ENCODE measurements at regions not wholly inside any gene's neighbourhood (a gene's known extent, or its start where the extent isn't known, plus 50 kb on each side); places are given as distances from the start of the nearest gene placed in this dataset.

DNA sequence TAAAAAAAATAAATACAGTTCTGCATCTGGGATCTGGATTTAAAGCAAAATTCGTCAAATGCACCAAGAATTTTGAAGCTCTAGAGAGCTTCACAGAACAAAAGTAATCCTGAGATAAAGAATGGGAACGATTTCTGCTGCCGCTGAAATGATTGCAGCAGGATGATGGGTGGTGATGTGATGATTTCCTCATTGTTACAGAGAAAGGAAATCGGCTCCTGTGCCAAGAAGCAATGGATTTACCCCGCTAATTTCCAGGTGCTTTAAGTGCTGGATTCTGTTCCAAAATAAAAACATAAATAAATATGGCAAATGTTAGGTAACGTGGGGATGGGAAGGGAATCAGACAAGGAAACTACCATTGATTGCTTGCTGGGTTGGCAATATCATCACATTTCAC, 1067.9 kb upstream of the MAP3K7 start:
- no peak for DNase-seq (ENCODE audit: low read depth, low spot score)

DNA sequence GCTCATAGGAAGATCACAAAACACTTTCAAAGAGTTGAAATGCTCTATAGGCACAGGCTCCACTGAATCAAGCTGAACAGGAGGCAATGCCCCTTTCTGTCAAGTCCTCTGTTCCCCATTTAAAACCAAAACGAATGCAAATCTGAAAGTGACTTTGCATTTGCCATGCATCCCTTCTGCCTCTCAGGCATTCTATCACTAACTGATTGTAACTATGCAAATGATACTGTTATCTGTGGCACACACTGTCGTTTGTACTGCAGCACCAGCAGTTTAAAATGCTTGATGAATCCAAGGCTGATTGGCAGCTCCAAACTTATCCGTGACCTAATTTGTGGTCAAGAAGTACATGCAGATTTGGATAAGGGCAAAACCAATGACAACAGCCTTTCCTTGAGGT, 1067.5 kb upstream of the MAP3K7 start:
- peak; percentile 51 for DNase-seq (ENCODE audit: low read depth, low spot score)

DNA sequence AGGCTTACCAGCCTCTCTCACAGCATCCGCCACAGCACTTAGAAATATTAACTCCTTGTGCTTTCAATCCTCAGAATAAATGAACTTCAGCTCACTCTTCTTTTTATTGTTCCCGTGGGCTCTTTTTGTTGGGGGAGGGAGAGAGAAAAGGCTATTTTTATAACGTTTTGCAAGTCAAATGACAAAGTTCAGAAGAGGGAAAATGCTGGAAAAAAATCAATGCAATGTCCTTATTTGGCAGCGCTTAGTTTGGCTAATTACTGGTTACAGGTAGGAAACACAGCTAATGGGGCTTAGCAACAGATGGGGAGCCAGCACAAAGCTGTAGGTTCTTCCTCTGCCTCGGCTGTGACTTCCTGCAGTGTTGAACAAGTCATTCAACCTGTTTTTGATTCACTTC, 1067.0 kb upstream of the MAP3K7 start:
- no peak for DNase-seq (ENCODE audit: low read depth, low spot score)

DNA sequence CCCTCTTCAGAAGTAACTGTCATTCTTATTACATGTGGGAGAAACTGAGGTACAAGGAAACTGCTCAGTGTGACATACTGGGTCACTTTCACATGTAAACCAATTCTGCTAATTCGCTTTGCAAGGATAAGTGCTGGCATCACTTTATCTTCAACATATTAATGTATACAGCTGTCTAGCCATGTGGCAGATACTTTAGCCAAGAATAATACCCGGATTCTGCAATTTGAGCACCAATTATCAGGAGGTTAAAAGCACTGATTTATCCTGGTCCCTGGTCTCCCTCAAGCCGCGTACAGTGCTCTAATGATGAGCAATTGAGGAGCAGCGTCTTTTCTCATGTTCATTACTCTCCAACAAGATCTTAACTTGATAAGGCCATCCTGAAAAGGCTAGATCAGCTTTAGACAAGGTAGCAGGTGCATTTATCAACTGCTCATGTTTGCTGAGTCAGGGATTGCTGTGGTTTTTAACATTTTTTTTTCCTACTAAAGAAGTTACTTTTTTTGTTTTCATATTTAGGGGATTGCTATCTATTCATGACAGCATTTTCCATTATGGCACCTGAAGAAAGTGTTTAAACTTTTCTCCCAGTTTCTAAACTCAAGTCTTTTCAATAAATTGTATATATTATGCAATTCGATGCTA, 1066.3 kb upstream of the MAP3K7 start:
- no peak for DNase-seq (ENCODE audit: low read depth, low spot score)

DNA sequence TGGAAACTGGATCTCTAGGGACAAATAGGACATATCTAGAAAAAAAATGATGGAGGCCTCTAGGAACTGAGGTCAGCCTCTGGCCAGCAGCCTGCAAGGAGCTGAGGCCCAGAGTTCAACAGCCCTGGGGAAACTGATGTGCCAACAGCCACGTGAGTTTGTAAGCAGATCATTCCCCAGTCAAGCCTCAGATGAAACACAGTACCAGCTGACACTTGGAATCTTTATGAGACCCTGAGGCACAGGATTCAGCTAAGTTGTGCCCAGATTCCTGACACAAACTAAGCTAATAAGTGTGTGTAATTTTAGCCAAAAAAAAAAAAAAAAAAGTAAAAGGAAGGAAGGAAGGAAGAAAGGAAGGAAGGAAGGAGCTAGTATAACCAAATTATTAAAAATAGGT, 1059.8 kb upstream of the MAP3K7 start:
- no peak for DNase-seq (ENCODE audit: low read depth, low spot score)

DNA sequence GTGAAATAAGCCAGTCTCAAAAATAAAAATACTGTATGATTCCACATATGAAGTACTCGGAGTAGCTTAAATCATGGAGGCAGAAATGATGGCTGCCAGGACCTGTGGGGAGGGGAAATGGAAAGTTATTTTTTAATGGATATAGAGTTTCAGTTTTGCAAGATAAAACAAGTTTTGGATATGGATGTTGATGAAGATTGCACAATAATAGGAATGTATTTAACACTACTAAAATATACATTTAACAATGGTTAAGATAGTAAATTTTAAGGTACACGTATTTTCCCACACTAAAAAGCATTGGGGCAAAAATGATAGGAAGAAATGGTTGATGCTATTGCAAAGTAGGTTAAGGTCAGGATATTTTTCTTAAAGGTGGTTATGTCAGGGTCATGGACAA, 1058.9 kb upstream of the MAP3K7 start:
- DNase-seq (ENCODE audit: low read depth, low spot score): no peak

DNA sequence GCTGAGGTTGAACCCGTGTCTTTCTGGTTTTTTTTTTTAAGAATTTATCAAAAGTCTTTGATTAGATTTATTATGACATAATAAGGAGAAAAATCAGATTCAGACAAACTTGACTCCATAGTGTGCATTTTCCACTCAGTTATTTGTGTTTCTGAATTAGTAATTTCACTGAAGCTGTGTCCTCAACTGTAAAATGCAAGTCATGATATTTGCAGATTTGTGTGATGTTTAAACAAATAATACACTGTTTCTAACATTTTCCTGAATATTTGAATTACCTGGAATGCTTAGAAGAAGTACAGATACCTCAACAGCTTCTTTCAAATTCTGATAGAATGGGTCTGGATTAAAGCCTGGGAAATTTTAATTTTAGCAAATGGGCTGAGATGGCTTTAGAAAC, 1050.3 kb upstream of the MAP3K7 start:
- DNase-seq (ENCODE audit: low read depth, low spot score): no peak

DNA sequence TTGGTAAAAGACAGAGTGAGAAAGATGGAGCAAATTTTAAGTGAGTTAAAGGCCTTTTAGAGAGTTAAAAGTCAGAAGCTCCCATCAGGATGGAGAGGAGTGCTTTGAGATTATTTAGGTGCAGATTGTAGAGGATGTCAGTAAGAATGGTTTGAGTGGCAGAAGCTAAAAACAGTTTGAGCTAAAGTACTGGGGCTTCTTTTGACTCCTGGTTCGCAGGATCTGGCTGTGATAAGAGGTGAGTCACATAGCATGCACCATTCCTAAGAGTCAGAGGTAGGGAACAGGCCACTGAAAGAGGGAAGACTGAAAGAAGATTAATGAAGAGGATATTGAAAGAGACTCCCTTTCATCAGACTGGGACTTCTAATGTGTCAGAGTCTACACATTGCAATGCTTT, 1047.9 kb upstream of the MAP3K7 start:
- DNase-seq (ENCODE audit: low read depth, low spot score): peak; percentile 30

DNA sequence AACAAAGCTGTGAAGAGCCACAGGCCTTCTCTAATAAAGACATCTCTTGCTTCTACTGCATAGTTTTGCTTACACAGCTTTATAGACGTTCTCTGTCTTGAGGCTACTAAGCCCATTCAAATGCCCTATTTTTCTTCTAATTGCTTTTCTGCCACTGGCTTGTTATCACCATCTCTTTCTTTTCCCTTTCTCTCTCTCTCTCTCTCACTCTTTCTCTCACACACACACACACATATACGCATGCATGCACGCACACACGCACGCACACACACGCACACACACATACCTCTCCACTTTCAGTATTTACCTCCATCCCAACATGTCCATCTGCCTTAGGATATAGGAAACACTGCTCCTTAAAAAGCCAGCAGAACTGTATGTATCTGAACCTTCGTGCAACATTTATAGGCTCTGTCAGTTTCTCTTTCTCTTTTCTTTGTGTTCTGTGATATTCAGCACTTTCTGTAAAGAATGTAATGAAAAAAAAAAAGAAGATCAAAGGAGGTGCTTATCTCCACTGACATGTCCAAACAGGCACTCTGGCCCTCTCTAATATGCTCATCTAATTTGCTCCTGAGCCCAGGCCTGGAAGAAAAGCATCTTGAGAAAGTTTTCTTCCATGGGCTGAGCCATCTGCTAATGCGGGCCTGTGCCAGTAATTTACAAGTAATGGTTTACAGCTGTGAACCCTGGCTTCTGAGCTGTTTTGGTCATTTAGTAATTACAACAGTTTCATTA, 1046.7 kb upstream of the MAP3K7 start:
- DNase-seq (ENCODE audit: low read depth, low spot score): peak; percentile 5

DNA sequence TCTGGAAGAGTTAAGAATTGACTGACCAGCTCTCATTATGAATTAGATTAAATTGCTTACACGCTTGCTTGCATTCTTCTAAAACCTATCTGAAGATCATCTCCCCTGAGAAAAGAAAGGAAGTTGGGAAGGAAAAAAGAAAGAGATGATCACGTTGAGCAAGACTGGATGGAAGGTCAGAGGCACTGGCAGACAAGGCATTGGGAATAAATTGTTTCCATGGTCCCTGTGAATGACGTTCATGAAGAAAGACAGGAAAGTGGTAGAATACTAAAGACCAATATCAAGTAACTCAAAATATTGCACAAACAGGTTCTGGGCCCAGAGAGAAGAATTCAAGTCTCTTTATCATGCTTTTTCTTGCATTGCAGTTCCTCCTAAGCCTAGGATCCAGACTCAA, 1045.4 kb upstream of the MAP3K7 start:
- DNase-seq (ENCODE audit: low read depth, low spot score): no peak

DNA sequence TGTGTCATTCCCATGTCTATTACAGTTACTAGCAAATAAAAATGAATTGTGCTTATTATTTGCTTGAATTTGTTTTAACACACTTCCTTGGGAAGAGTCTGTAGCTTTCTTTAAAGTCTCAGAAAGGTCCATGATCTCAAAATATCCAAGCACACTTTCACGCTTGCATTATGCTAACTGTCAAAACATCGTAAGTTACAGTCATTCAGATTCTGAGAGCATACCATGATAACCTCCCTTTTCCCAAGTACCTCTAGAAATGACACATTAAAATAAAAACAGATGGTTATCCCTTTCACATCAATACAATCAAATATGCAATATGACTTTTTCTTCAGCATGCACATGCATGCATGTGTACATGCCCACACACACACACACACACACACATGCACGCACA, 1044.4 kb upstream of the MAP3K7 start:
- no peak for DNase-seq (ENCODE audit: low read depth, low spot score)

DNA sequence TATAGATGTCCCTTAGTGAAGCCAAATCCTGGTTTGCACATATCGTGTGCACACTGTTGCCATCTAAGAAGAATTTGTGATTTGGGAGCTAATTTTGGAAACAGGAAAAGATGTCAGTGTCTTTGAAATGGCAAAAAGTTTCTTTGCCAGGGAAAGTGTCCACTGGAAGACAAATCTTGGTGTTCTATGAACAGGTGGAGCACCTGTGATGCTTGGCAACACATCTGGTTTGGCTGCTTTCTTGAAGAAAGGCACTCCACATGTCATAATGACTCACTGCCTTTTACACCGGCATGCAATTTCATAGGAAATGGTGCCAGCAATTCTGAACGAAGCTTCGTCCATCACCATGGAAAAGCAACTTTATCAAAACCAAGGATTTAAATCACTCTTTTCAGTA, 1040.0 kb upstream of the MAP3K7 start:
- peak; percentile 11 for DNase-seq (ENCODE audit: low read depth, low spot score)

DNA sequence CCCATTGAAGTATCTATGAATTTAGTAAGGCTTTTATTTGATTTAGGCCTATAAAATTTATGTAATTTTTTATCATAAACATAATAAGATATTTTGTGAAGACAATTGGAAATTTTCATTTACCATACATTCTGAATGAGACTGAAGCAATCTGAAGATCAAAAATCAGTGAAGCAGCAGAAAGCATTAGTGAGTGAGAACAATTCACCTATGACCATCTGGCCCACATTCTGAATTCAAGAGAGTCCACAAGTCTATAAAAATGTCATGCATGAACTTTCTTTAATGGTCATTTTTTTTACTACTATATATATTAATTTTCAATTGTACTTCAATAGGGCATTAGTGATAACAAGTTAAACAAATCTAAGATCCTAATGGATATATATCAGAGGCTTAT, 1026.6 kb upstream of the MAP3K7 start:
- DNase-seq (ENCODE audit: low read depth, low spot score): no peak

DNA sequence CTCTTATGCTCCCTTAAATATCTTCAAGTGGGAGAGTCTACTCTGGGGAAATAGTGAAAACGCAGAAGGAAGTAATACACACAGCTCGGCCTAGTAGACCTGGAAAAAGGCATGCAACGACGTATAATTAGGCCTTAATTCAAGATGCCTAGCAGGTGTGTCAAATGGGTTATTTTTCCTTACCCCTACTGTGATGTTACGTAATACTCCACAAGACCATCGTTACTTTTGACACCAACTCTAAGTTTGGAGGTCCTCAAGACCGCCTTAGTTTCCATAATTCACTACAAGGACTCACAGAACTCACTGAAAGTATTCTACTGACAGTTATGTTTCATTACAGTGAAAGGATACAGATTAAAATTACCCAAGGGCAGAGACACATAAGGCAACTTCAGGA, 1024.3 kb upstream of the MAP3K7 start:
- no peak for DNase-seq (ENCODE audit: low read depth, low spot score)

DNA sequence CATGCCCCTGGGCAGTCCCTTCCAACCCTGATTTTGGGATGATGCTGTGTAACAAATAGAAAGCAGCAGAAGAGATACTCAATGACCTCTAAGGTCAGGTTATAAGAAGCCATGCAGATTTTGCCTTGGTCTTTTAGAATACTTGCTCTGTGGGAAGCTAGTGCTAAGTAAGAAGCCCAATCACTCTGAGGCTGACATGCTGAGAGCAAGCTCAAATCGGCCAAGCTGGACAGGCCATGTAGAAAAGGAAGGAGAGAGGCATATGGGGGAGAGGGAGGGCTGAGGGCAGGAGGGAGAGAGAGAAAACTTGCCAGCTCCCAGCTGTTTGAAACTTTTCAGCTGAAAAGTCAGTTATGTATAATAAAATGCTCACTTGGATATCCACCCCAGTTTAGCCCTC, 1021.6 kb upstream of the MAP3K7 start:
- no peak for DNase-seq (ENCODE audit: low read depth, low spot score)

DNA sequence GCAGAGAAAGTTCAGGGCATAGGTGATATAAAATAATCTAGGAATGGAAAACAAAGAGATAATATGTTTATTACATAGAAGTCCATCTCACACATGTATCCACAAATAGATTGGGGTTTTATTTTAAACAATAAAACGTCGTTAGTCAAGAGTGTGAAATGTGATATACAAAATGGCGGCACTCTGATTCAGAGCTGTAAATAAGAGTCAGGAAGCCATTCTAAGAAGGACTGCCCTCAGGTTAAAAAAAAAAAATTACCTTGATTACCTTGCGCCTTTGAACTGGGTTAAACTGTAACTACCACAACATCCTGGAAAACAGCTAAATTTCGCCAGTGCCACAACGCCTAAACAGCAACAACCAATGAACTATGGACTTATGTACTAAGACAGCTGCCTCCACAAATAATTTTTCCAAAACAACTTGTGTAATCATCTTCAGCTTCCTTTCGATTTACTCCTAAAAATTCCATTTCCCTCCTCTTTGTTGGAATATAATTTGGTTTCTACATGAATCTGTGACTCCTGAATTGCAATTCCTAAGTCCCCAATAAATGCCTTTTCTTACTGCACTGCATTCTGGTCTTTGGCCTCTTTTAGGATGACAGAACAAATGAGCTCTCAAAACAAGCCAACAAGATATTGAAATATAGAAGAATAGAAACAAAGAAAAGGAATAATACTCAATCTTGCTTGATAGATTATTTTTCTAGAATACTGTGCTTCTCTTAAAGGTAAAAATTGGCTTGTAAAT, 1019.5 kb upstream of the MAP3K7 start:
- DNase-seq (ENCODE audit: low read depth, low spot score): no peak

DNA sequence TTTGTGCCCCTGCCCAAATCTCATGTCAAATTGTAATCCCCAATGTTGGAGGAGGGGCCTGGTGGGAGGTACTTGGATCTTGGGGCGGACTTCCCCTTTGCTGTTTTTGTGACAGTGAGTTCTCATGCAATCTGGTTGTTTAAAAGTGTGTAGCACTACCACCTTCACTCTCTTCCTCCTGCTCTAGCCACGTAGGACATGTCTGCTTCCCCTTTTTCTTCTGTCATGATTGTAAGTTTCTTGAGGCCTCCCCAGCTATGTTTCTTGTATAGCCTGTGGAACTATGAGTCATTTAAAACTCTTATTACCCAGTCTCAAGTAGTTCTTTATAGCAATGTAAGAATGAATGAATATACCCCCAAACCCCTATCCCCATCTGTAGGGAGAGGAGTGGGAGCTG, 1013.7 kb upstream of the MAP3K7 start:
- no peak for DNase-seq (ENCODE audit: low read depth, low spot score)

DNA sequence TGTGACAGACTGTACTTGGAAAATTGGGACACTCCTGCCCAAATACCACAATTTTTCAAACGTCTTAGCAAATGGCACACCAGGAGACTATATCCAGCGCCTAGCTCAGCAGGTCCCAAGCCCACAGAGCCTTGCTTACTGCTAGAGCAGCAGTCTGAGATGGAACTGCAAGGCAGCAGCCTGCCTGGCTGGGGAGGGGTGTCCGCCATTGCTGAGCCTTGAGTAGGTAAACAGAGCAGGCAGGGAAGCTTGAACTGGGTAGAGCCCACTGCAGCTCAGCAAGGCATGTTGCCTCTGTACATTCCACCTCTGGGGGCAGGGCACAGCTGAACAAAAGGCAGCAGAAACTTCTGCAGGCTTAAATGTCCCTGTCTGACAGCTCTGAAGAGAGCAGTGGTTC, 1003.3 kb upstream of the MAP3K7 start:
- no peak for DNase-seq (ENCODE audit: low read depth, low spot score)

DNA sequence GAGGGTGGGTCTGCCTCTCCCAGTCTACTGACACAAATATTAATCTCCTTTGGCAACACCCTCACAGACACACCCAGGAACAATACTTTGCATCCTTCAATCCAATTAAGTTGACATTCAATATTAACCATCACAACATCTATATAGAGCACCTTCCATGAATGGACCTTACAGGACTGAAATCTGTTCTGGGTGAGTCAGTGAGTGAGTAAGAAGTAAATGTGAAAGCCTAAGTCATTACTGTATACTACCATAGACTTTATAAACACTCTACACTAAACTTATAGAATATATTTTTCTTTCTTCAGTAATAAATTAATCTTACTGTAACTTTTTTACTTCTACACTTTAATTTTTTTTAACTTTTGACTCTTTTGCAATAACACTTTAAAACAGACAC, 993.8 kb upstream of the MAP3K7 start:
- no peak for DNase-seq (ENCODE audit: low read depth, low spot score)

DNA sequence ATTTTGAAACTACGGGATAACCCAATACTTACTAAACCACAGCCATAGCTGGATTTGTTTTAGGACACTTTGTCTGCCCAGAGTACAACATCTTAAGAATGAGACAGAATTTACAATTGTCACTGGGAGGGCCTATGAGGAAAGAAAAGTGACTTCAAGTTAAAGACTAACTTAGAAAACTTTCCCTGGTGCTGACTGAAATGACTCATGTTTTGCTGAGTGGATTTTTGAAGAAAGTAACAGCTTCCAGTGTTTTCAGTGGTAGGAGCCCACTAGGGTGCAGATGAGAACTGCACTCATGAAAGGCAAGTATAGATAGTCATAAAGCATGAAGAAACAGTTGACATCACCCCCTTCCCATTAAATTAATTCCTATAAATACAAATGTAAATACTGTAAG, 988.2 kb upstream of the MAP3K7 start:
- DNase-seq (ENCODE audit: low read depth, low spot score): peak; percentile 35

DNA sequence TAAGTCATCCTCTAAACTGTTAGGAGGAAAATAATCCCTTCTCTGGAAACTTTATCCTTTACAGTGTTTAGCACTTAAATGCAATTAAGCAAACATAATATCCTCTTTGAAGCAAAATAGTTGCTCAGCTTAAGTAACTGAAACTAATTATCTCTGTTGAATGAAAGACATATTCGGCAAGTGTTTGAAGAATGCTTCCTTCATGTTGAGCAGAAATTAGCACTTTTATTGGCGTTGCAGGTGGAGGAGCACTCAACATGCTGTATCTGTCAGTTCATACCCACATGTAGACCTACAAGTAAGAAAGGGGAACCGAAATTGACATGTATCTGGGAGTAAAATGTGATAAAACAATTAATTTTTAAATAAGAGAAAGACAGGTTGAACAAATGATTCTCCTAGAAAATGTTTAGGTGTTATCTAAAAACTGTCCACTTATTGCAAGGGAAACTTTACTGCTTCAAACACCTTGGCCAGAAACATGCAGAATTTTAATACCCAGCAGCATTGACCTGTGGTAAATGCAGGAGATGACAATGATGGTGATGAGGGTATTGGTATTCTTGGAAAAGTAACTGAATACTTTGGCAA, 987.0 kb upstream of the MAP3K7 start:
- DNase-seq (ENCODE audit: low read depth, low spot score): no peak

DNA sequence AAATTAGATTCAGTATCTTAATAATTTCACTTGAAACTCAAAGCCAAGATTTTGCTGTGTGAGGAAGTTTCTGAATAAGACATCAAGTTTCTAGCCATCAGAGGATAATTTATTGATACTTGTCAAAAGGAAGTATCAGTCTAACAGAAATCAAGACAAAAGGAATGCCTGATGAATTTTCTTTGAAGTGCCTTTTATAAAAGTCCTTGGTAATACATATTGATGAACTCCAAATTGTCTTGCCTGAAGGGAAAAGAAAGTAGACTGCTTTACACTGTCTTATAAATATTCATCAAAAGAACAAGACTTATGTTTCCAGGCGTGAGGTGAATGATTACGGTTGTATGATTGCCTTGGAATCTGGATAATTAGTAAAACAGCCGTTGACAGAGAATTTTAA, 986.0 kb upstream of the MAP3K7 start:
- DNase-seq (ENCODE audit: low read depth, low spot score): no peak

DNA sequence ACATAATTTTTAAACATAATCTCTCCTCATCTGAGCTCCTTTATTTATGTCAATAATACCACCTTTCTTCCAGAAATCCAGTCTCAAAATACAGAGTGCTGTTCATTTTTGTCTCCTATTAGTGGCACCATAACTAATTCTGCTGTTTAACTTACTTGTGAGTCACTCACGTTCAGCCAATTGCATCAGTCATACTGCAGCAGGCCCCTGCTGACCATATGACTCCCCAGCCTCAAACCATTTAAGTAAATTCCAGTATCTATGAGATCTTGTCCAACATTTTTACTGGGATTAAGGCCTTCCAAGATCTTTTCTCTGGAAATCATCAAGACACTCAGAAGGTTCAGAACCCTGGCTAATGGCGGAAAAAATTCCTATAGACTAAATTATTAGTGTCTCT, 982.2 kb upstream of the MAP3K7 start:
- DNase-seq (ENCODE audit: low read depth, low spot score): peak; percentile 16
